Neural progenitor cell (in vitro differentiated cells): ENCODE measurements at regions not wholly inside any gene's neighbourhood (a gene's known extent, or its start where the extent isn't known, plus 50 kb on each side); places are given as distances from the start of the nearest gene placed in this dataset.

ENCODE experiments used
- EZH2 ChIP-seq: fragments of 200-600 bp; sonication (generic); IDR thresholded peaks from 2 replicates; pipeline ENCODE4 v1.6.1; 2017; ENCODE audit warnings: antibody characterized with exemption, mild to moderate bottlenecking, moderate library complexity
- EZH2phosphoT487 ChIP-seq: fragments of 200-600 bp; sonication (generic); IDR thresholded peaks from 2 replicates; pipeline ENCODE4 v1.6.1; 2017; ENCODE audit warnings: antibody characterized with exemption
- TF ChIP-seq, protein P1 (sequence below): fragments of 200-600 bp; sonication (generic); IDR thresholded peaks from 2 replicates; pipeline ENCODE4 v1.5.1; 2017; ENCODE audit warnings: antibody characterized with exemption, mild to moderate bottlenecking

DNA sequence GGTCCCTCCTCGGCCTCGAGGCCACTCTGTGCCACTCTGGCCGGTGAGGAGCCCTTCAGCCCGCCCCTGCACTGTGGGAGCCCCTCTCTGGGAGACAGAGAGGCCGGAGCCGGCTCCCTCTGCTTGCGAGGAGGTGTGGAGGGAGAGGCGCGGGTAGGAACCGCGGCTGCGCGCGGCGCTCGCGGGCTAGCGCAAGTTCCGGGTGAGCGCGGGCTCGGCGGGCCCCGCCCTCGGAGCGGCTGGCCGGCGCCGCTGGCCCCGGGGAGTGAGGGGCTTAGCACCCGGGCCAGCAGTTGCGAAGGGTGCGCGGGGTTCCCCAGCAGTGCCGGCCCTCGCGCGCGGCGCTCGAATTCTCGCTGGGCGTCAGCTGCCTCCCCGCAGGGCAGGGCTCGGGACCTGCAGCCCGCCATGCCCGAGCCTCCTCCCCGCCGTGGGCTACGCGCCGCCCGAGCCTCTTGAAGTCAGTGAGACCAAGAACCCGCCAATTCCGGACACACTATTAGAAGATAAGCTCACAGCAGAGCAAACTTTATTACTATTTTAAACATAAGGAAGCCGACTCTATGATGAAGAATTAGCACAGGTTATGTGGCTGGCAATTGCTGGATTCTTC is 825.8 kb upstream of the FANCL start:
- TF ChIP-seq, protein P1, sequence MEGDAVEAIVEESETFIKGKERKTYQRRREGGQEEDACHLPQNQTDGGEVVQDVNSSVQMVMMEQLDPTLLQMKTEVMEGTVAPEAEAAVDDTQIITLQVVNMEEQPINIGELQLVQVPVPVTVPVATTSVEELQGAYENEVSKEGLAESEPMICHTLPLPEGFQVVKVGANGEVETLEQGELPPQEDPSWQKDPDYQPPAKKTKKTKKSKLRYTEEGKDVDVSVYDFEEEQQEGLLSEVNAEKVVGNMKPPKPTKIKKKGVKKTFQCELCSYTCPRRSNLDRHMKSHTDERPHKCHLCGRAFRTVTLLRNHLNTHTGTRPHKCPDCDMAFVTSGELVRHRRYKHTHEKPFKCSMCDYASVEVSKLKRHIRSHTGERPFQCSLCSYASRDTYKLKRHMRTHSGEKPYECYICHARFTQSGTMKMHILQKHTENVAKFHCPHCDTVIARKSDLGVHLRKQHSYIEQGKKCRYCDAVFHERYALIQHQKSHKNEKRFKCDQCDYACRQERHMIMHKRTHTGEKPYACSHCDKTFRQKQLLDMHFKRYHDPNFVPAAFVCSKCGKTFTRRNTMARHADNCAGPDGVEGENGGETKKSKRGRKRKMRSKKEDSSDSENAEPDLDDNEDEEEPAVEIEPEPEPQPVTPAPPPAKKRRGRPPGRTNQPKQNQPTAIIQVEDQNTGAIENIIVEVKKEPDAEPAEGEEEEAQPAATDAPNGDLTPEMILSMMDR = no peak
- TF ChIP-seq EZH2 (no peak), EZH2phosphoT487 (no peak)
